Fibroblast of peridontal ligament (primary cell): ENCODE measurements at regions not wholly inside any gene's neighbourhood (a gene's known extent, or its start where the extent isn't known, plus 50 kb on each side); places are given as distances from the start of the nearest gene placed in this dataset.
"Not testable (repeated sequence)": the region's sequence is repeated elsewhere in the genome, so short reads cannot be mapped to it uniquely, and the experiment has no call there.

Experiments used
- DNase-seq: peaks from one replicate; pipeline ENCODE4 v3.0.0-alpha.2; 2010; ENCODE audit errors: extremely low read depth

- no peak for DNase-seq
Measured at GRCh38 chr3:87727783-87728182, 331.0 kb downstream of the CGGBP1 start.

DNA sequence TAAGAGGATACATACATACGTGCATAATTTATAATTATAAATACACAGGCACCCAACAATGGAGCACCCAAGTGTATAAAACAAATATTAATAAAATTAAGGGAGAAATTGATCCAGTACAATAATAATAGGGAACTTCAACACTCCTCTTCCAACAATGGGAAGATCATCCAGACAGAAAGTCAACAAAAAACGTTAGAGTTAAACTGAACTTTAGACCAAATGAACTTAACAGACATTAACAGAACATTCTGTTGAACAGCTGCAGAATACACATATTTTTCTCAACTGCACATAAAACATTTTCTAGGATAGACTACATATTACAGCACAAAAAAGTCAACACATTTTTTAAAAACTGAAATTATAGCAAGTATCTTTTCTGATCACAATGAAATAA, 339.7 kb downstream of the CGGBP1 start:
- DNase-seq: no peak

GRCh38 chr3:87710511-87710910, 348.3 kb downstream of the CGGBP1 start:
- no peak for DNase-seq

DNA sequence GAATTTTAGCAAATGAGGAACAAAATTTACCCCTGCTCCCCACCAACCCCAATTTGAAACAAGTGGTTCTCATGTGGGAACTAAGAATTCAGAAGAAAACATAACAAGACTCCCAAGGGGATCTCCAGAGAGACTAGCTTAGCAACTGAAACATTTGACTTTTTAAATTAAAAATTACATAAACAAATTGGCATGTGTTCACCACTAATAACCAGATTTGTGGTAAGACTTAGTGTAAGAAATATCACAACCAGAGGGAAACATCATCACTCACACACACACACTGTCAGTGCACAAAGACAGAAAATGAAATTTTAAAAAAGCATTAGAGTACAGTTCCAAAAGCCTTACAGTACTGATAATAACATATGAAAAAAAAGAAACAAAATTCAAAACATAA, 348.8 kb downstream of the CGGBP1 start:
- no peak for DNase-seq

DNA sequence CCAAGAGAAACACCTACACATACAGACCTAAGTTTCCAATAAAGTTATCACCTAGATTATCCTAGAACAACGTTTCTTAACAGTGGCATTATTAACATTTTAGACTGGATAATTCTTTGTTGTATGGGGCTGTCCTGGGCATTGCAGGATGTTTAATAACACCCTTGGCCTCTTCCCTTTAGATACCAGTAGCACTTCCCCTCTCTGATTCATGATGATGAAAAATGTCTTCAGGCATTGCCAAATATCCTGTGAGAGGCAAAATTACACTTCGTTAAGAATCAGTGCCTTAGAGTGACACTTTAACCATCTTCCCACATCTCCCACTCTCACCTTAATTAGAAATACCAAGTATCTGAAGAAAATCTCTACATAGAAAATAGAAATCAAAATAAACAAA, 352.6 kb downstream of the CGGBP1 start:
- DNase-seq: no peak

DNA sequence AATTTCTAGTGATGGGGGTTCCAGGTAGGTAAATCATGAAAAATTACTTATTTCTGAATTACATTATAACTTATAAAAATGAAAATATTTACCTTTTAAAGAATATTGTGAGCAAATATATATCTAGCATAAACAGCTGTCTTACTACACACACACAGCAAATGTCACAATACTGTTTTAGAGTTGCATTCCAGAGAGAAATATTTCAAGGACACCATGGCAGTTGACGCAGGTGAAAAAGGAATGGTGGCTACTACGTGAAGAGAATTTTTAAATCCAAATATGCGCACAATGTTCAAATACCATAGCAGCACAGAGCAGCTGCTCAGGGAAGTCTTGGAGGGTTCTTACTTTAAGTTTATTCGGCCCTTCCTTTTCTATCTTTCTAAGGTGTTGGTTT, 356.2 kb downstream of the CGGBP1 start:
- no peak for DNase-seq

GRCh38 chr3:87696124-87697013, 362.4 kb downstream of the CGGBP1 start:
- no peak for DNase-seq

- no peak for DNase-seq
Measured at GRCh38 chr3:87694678-87695077, 364.1 kb downstream of the CGGBP1 start.

DNA sequence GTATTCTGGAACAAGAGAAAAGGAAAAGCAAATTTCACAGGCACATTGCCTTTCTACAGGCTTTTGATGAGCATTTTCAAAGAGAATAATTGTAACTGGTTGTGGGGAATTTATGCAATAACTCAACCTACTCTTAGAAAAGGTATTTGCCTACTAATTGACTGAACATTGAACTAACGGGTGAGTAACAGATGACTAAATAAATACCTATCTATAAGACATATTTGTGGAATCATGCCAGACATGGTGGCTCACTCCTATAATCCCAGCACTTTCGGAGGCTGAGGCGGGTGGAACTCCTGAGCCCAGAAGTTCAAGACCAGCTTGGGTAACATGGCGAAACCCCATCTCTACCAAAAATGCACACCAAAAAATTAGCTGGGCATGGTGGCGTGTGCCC, 367.7 kb downstream of the CGGBP1 start:
- DNase-seq: no peak

GRCh38 chr3:87678984-87679660, 379.7 kb downstream of the CGGBP1 start:
- DNase-seq: not testable (repeated sequence)

DNA sequence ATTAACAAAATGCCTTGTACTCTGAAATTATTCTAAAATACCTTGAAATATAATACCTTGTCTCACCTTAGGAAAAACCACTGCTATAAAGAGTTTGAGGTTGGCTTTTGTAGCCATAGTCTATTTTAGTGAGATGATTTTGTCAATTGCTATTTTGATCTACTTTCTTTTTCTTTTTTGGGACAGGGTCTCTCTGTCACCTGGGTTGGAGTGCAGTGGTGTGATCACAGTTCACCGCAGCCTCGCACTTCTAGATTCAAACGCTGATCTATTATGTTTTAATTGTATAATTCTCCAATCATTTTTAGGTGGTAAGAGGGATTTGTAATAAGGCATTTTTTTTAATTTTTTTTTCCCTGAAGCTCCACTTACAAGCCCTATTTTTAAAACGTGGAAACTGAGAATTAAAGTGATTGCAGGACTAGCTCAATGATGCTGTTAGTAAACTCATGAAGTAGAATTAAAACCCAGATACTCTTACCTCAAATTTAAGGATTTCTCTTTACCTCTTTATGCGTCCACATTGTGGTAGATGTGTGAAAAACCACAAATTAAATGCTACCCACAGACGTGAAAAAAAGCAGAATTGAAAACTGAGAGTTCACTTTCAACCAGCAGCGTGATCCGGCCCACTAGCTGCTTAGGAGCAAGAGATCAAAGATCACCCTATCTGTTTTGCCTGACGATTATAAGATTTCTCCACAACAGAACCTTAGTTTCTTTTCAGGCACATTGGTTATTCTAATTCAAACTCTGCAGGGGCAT, 384.2 kb downstream of the CGGBP1 start:
- DNase-seq: no peak

- DNase-seq: no peak
Measured at GRCh38 chr3:87673132-87673531, 385.7 kb downstream of the CGGBP1 start.

DNA sequence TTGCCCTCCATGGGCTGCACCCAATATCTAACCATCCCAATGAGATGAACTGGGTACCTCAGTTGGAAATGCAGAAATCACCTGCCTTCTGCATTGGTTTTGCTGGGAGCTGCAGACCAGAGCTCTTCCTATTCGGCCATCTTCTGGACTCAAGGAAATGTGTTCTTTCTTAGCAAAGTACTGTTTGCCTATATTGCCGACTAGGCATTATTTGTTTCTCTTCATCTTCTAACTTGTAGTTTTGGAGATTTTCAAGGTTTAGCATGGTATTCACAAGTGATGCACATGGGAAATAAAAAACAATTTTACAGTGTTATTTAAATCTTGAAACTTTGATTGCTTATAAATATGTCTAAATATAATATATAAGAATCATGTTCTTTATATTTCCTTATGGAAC, 377.8 kb upstream of the POU1F1 start:
- no peak for DNase-seq

GRCh38 chr3:87653138-87653537, 376.8 kb upstream of the POU1F1 start:
- DNase-seq: not testable (repeated sequence)

GRCh38 chr3:87634426-87634825, 358.0 kb upstream of the POU1F1 start:
- no peak for DNase-seq

DNA sequence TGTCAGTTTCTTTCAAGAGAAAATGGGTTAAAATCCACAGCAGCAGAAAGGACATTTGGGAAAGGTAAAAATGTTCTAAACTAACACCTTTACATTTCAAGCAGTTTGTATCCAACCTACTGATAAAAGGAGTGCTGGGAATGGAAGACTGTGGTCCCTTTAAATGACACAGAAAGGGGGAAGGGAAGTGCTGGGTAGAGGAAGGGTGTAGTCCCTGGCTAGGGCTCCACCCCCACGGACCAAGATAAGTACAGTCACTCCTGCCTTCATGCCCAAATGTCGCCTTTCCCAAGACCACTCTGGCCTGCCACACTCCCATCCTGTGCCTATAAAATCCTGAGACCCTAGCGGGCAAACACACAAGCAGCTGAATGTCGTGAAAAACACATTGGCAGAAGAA, 350.9 kb upstream of the POU1F1 start:
- no peak for DNase-seq

- DNase-seq: peak; percentile 2
Measured at GRCh38 chr3:87626546-87626945, 350.2 kb upstream of the POU1F1 start.

GRCh38 chr3:87625876-87626275, 349.5 kb upstream of the POU1F1 start:
- DNase-seq: peak; percentile 5

- no peak for DNase-seq
Measured at GRCh38 chr3:87624860-87625259, 348.5 kb upstream of the POU1F1 start.

- no peak for DNase-seq
Measured at GRCh38 chr3:87621667-87622066, 345.3 kb upstream of the POU1F1 start.

- DNase-seq: no peak
Measured at GRCh38 chr3:87615506-87615905, 339.1 kb upstream of the POU1F1 start.

- no peak for DNase-seq
Measured at GRCh38 chr3:87614998-87615397, 338.6 kb upstream of the POU1F1 start.

GRCh38 chr3:87607234-87607633, 330.9 kb upstream of the POU1F1 start:
- DNase-seq: no peak
